ENCODE measurements at regions not wholly inside any gene's neighbourhood (a gene's known extent, or its start where the extent isn't known, plus 50 kb on each side); places are given as distances from the start of the nearest gene placed in this dataset.
"Not testable (repeated sequence)": the region's sequence is repeated elsewhere in the genome, so short reads cannot be mapped to it uniquely, and the experiment has no call there.

DNA sequence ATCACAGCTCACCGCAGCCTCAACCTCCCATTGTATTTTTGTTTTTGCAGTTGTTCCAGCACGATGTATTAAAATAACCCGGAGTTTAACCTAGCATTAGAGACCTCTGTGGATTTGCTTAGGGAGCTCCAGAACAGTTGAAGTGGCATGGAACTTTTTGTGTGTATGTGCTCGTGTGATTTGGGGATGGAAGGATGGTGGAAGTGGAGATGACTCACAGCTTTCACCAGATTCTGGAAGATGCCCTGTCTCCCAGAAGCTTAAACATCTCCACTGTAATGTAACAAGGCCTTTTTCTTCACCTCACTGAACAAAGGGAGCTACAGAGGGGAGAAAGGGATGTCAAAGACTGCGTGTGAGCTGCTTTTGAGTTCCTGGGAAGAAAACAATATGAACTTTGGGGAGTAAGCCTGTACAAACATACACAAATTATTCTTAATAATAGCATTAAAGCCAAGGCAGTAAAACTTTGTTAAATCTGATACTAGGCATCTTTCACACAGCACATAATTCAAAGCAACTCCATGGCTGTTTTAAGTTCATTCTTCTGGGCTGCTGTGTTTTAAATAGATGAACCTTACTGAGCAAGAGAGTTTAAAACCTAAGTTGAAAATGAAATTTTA lies 226.4 kb downstream of the ADAMTS15 start:
- DNase-seq (ENCODE audit: low spot score): peak; percentile 35

- DNase-seq (ENCODE audit: low spot score): peak; percentile 45
Observed at GRCh38 chr11:130675371-130675821, 227.0 kb downstream of the ADAMTS15 start.

- DNase-seq (ENCODE audit: low spot score): peak; percentile 71
Observed at GRCh38 chr11:130675917-130676316, 227.5 kb downstream of the ADAMTS15 start.

DNA sequence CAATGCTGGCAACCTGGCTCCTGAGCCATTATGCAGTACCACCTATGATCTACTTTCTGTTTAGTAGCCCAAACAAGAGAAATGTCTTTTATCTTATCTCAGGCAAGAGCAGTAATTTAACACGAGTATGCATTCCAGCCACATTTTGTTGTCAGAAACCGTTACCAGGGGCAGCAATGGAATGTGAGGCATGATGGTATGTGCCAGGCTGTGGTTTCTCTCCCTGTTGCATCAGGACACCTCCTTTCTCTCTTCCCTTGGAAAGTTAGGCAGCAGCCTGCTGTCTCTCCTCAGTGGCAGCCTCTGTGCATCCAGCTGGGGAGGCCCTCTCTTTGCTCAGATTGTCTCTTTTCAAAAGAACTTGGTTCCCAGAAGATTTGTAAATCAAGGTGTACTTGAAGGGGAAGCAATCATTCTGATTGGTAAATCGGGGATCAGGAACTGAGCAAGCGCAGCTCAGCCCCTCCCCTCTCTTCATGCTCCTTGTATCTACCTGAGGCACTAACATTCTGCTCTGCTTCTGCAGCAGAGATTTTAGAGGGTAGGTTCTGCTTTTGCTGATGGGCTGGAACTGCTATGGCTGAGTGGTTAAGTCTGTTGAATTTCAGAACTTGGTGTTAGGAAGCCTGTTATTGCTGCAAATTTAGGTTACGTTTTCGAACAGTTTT lies 229.2 kb downstream of the ADAMTS15 start:
- peak; percentile 61 for DNase-seq (ENCODE audit: low spot score)

DNA sequence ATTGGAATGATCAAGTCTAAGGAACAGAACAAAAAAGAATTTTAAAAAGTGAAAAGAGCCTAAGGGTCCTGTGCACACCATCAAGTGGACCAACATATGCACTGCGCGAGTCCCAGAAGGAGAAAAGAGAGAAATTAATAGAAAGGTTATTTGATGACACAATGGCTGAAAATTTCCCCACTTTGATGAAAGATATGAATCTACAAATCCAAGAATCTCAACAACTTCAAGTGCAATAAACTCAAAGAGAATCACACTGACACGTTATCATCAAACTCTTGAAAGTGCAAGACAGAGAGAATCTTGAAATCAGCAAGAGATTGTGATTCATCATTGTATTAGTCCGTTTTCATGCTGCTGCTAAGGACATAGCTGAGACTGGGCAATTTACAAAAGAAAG lies 230.8 kb downstream of the ADAMTS15 start:
- DNase-seq (ENCODE audit: low spot score): no peak

DNA sequence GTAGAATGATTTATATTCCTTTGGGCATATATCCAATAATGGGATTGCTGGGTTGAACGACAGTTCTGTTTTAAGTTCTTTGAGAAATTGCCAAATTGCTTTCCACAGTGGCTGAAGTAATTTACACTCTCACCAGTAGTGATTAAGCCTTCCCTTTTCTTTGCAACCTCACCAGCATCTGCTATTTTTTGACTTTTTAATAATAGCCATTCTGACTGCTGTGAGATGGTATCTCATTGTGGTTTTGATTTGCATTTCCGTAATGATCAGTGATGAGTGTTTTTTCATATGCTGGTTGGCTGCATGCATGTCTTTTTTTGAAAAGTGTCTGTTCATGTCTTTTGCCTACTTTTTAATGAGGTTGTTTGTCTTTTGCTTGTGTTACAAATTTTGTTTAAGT lies 233.8 kb downstream of the SNX19 start:
- not testable (repeated sequence) for DNase-seq (ENCODE audit: low spot score)

DNA sequence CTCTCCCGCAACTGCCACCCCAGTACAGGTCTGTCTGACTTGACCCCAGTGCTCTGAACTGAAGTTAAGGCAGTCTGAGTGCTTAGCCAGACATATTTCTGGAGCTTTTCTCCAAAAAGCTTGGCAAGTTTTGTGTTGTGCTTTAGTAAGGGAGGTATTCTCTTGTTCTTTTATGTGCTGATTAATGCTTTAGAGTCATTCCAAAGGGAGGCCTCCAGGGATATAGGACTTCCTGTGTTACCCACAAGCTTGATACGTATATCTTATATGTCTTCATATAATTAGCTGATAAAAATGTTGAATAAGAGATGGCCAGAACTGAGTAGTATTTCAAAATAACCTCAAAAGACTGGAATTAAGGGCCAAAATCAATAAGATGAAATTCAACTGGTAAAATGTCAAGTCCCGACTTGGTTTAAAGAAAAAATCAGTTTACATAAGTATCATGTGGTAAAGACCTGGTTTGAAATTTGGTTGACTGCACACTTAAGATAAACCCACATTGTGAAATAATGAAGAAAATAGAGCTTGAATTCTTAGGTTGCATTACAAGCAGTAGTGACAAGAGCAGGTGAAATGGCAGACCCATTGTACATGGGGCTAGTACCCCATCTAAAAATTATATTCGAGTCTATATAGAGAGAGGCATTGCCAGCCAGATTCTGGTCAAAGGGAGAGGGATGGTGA lies 226.9 kb downstream of the SNX19 start:
- DNase-seq (ENCODE audit: low spot score): peak; percentile 79

GRCh38 chr11:130691581-130691980 lies 224.7 kb downstream of the SNX19 start:
- no peak for DNase-seq (ENCODE audit: low spot score)

DNA sequence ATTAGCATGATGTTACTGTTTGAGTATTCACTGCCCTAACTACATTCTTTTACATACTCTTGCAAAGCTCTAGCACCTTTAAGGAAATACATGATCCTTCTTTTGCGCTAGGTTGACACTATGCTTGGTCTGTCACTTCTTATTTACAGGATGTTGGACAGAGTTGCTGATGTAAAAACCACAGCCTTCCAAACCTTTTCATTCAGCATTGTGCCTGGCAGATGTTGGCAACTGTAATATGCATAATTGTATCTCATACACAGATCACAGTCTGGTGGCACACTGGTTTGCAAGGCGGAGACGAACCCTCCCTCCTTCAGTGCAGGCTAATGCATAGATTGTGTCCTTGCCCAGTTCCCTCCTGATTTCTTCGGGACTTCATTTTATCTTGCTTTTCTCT lies 224.1 kb downstream of the SNX19 start:
- no peak for DNase-seq (ENCODE audit: low spot score)

DNA sequence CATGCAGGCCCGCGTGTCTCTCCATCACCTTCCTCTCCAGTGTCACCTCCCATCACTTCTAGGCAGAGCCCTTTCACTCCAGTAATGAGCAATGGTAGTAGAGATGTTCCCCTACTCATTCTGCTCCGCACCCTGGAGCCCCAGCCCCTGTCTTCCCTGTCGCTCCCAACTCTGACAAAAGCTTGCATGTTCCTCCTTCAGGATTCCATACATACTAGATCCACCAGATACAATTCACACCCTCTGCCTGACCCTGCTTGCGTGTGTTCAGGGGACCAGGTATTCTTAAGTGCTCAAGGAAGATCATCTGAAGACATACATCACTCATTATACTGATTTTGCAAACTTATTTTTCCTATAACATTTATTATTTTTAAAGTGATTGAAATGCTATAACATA lies 222.7 kb downstream of the SNX19 start:
- DNase-seq (ENCODE audit: low spot score): no peak

DNA sequence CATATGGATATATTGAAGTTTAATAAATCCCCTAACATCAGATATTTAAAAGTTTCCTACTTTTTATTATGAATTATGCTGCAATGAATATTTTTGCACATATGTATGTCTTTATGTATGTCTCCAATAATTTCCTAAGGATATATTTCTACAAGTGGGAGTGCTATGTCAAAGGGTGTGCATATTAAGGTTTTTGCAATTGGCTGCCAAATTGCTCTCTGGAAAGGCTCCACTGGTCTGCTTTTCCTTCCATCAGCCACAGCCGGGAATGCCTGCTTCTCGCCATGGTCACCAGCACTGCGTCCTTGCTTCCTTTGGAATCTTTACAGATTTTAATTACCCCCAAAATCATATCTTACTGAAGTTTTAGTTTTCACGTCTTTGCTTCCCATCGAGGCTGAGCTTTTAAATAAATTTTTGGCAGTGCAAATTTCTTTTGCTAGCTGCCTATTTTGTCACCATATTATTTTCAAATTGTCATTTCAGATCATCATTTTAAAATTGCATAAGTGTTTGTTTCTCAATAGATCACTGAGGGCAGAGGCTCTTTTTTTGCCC lies 221.7 kb downstream of the SNX19 start:
- DNase-seq (ENCODE audit: low spot score): no peak

GRCh38 chr11:130698174-130698573 lies 218.1 kb downstream of the SNX19 start:
- no peak for DNase-seq (ENCODE audit: low spot score)

GRCh38 chr11:130699561-130699960 lies 216.7 kb downstream of the SNX19 start:
- DNase-seq (ENCODE audit: low spot score): no peak

DNA sequence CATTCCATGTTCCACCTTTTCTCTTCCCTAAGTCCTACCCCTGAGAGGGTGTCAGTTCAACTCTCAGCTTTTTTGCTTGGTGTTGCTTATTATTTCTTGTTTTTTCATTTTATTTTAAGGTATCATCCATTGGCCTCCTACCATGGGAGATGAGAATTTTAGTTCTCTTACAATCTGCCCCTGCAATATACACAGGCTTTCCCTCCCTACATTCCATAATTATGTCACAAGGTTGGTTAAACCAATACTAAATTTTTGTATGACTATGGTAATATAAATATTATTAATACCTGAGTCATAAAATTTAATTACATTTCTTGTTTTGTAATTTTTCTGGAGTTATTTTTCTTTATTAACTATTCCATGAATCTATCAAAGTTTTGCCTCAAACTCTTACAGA lies 216.2 kb downstream of the SNX19 start:
- no peak for DNase-seq (ENCODE audit: low spot score)

GRCh38 chr11:130703489-130704190 lies 212.6 kb downstream of the SNX19 start:
- no peak for DNase-seq (ENCODE audit: low spot score)

DNA sequence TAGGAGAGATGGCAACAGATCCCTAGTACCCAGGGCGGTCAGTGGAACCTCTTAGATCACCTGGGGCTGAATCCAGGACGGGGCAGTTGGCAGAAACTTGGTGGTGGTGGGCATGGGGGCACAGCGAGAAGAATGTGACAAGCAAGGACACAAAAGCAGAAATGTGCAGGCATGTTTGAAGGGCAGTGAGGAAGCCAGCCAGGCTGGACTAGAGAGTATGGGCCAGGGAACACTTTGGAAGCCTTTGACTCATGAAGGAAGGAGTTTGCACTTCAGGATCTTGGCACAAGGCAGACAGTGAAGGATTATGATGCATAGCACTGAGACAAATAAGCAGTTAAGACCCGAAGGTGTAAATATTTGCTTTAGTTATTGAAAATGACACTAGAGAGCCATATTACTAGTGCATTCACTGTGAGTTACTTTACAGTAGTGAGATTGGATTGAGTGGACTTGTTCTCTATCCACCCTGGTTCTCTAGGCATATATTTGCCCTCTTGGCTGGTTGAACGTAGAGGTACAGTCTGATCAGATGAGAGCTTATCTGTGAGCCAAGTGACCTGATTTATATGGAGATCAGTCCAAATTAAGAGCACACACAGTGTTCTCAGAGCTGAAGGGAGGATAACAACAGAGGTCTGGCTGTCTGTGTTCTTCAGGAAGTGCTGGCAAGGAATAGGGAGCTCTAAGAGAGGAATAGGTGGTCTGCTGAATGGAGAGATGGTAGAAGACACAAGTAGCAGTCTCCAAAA lies 210.4 kb downstream of the SNX19 start:
- DNase-seq (ENCODE audit: low spot score): no peak

DNA sequence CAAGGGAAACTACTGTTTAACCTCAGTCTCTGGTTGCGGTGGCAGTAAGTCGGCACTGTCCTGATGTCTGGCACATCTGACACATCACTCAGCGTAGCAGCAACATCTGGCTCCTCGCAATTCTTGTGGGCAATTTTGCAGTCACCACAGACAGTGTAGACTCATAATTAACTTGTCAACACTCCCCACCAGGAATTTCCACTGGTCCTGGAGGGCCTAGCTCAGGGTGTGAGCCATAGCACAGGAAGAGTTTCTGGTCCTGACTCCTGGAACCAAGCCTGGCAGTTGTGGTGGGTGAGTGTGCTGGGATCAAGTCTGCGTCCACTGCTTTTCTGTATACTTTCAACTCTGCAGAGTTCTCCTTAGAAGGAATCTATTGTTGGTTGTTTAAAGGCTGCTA lies 209.7 kb downstream of the SNX19 start:
- DNase-seq (ENCODE audit: low spot score): no peak

DNA sequence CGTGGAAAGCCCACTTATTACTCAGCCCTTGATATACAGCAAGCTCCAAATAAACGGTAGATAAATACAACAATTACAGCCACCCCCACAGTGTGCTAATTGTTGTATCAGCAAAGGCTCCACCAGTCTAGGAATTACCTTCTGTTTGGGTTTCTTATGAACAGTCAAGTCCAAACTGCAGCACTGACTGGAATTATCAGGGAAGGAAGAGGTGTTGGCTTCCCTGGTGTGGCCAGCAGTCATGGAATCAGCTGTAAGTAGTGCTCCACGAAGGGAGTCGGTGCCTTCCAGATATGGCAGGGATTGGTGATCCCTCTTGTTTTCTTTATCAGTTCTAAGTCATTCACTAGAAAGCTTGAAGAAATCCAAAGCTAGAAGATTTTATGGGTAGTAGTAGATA lies 209.1 kb downstream of the SNX19 start:
- DNase-seq (ENCODE audit: low spot score): no peak

DNA sequence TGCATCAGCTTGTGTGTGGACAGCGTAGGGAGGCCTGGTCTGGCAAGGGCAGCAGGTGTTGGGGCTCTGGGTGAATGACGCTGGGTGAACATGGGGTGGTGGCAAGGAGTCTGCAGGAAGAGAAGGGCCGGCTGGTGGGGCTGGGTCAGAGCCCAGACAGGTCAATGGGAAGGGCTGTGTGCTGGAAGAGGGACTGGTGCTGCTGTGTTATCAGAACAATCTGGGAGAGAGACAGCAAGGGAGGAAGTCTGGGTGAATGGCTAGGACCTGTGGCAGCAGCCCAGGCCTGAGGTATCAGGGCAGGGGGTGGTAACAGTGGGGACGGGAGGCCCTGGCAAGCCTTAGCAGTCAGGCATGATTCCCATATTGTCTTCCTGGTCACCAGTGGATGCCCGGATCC lies 206.7 kb downstream of the SNX19 start:
- DNase-seq (ENCODE audit: low spot score): no peak

GRCh38 chr11:130710021-130710420 lies 206.3 kb downstream of the SNX19 start:
- DNase-seq (ENCODE audit: low spot score): no peak

- DNase-seq (ENCODE audit: low spot score): no peak
Observed at GRCh38 chr11:130710497-130711012, 205.7 kb downstream of the SNX19 start.

Data from umbilical cord (tissue), 1 donor.